Pancreas (tissue), 10 donors: ENCODE measurements at regions not wholly inside any gene's neighbourhood (a gene's known extent, or its start where the extent isn't known, plus 50 kb on each side); places are given as distances from the start of the nearest gene placed in this dataset.

Experiments used
- ATAC-seq, 4 donors: fragments of 200-7000 bp; cut with Tn5 transposase; one replicate each; pipeline versions ENCODE4 v1.8.0 to v1.9.1; 2020; ENCODE audit warnings: mild to moderate bottlenecking in 4 of 4, moderate library complexity in 4 of 4
- DNase-seq, 6 donors: peaks; one replicate each; pipeline ENCODE4 v3.0.0-alpha.2; 2020
- FAIRE-seq: peaks from 2 replicates; lab custom pipeline; 2012; peaks lifted over from hg19 to GRCh38; lab: Jason Lieb, UNC
- H3K27ac ChIP-seq, 4 donors: fragments of 200-600 bp; sonication (generic); 1 replicate in 3 of 4; 2 replicates in 1 of 4; pipeline versions ENCODE4 v1.5.0 to v1.8.0; 2020
- H3K27me3 ChIP-seq, 4 donors: fragments of 200-600 bp; one replicate each; pipeline ENCODE4 v1.8.0; 2021
- H3K36me3 ChIP-seq, 3 donors: fragments of 200-600 bp; sonication (generic) in 1 of 3; one replicate each; pipeline versions ENCODE4 v1.5.0 to v1.8.0; 2020 to 2021
- H3K4me1 ChIP-seq, 3 donors: fragments of 200-600 bp; one replicate each; pipeline ENCODE4 v1.8.0; 2021
- H3K4me3 ChIP-seq, 4 donors: fragments of 200-600 bp; sonication (generic) in 2 of 4; one replicate each; pipeline versions ENCODE4 v1.5.0 to v1.8.0; 2020 to 2021
- H3K9me3 ChIP-seq, 4 donors: fragments of 200-600 bp; one replicate each; pipeline ENCODE4 v1.8.0; 2021
- CTCF ChIP-seq, 4 donors: fragments of 200-600 bp; sonication (generic) in 3 of 4; IDR thresholded peaks; one replicate each; pipeline versions ENCODE4 v1.5.0 to v1.8.0; 2021; ENCODE audit warnings: antibody characterized with exemption in 4 of 4
- WGBS, 2 donors: extraction: QIAGEN DNeasy Blood & Tissue Kit; methylation state at CpG; one replicate each; pipeline ENCODE4 v1.1.7; 2013; 5-methylcytosine and 5-hydroxymethylcytosine counted together
- intact Hi-C, 3 donors: fragments of 100-400 bp; cut with DNase I; formaldehyde crosslinking; loops; one replicate each; pipeline versions ENCODE4 v1.11.1 to v1.14.2; 2022
- donor health status: healthy with polysubstance abuse.
- donor health status: DM: no; HTN: no; CAD: no; lungs with moderate emphysema.
- donor health status: DM: no; HTN: no; CAD: no.
- donor health status: control.
- donor health status: control.
- donor health status: Bipolar disorder and iron deficiency.
- donor health status: DM: yes; HTN: yes; CAD: no.
- donor health status: DM: no; HTN: no; CAD: no.
- donor health status: DM: no; HTN: no; CAD: no.
- donor health status: DM: yes; HTN: yes; CAD: no.

GRCh38 chr16:8260140-8260539 is 330.2 kb downstream of the TMEM114 start:
- no peak for FAIRE-seq
- no peak overlapping the region for H3K27ac ChIP-seq
- WGBS, 2 donors: 51 to 57% methylated on average over 3 of the region's 3 CpGs

GRCh38 chr16:8258523-8258922 is 331.8 kb downstream of the TMEM114 start:
- 68 to 70% methylated on average over 7 of the region's 7 CpGs for WGBS, 2 donors
- Histone ChIP-seq H3K4me1 (no peaks in the 10 kb centered on the region), H3K36me3 (no peaks in the 10 kb centered on the region), H3K4me3 (no peak overlapping the region), H3K27me3 (no peaks in the 10 kb centered on the region), H3K9me3 (no peaks in the 10 kb centered on the region), H3K27ac (no peak overlapping the region)
- no peak for TF ChIP-seq CTCF (IDR thresholded peaks at IDR 0.05)
- DNase-seq (no peak), FAIRE-seq (no peak), ATAC-seq (no peak)
- intact Hi-C loops: no loop called here

More at GRCh38 chr16:8260140-8260539, 330.2 kb downstream of the TMEM114 start:
- Histone ChIP-seq H3K4me3 (no peak overlapping the region), H3K9me3 (no peaks in the 10 kb centered on the region), H3K36me3 (no peaks in the 10 kb centered on the region), H3K27me3 (no peaks in the 10 kb centered on the region), H3K4me1 (no peaks in the 10 kb centered on the region)
- ATAC-seq: no peak
- no peak for DNase-seq
- intact Hi-C loops: no loop called here
- no peak for TF ChIP-seq CTCF (IDR thresholded peaks at IDR 0.05)

- no peak for DNase-seq
- intact Hi-C loops: no loop called here
- no peak for FAIRE-seq
- Histone ChIP-seq H3K4me1 (no peaks in the 10 kb centered on the region), H3K27ac (no peak overlapping the region), H3K9me3 (no peaks in the 10 kb centered on the region), H3K4me3 (no peak overlapping the region), H3K27me3 (no peaks in the 10 kb centered on the region), H3K36me3 (no peaks in the 10 kb centered on the region)
- no peak for TF ChIP-seq CTCF (IDR thresholded peaks at IDR 0.05)
- 85 to 87% methylated on average over 3 of the region's 3 CpGs for WGBS, 2 donors
- no peak for ATAC-seq
Measured at GRCh38 chr16:8257561-8257960, 332.8 kb downstream of the TMEM114 start.

GRCh38 chr16:8254405-8254804 is 335.9 kb downstream of the TMEM114 start:
- H3K4me1 ChIP-seq: no peaks in the 10 kb centered on the region
- no peak for FAIRE-seq
- H3K36me3 ChIP-seq: no peaks in the 10 kb centered on the region
- no peaks in the 10 kb centered on the region for H3K27me3 ChIP-seq
- intact Hi-C loops: no loop called here
- peak in 2 of 4 donors; percentile 17 to 39 for ATAC-seq
- no peak overlapping the region for H3K4me3 ChIP-seq
- WGBS, 2 donors: 24 to 28% methylated on average over 4 of the region's 4 CpGs
- TF ChIP-seq CTCF (IDR thresholded peaks at IDR 0.05): no peak
- DNase-seq: no peak
- H3K9me3 ChIP-seq: no peaks in the 10 kb centered on the region
- no peak overlapping the region for H3K27ac ChIP-seq

GRCh38 chr16:8253718-8254117 is 336.6 kb downstream of the TMEM114 start:
- ATAC-seq (no peak), FAIRE-seq (no peak), DNase-seq (no peak)
- TF ChIP-seq CTCF (IDR thresholded peaks at IDR 0.05): no peak
- no peaks in the 10 kb centered on the region for H3K9me3 ChIP-seq
- no peaks in the 10 kb centered on the region for H3K27me3 ChIP-seq
- no peak overlapping the region for H3K27ac ChIP-seq
- H3K4me1 ChIP-seq: no peaks in the 10 kb centered on the region
- H3K36me3 ChIP-seq: no peaks in the 10 kb centered on the region
- WGBS, 2 donors: 69 to 80% methylated on average over 5 of the region's 5 CpGs
- H3K4me3 ChIP-seq: no peak overlapping the region
- intact Hi-C loops: no loop called here
